ENCODE measurements at regions not wholly inside any gene's neighbourhood (a gene's known extent, or its start where the extent isn't known, plus 50 kb on each side); places are given as distances from the start of the nearest gene placed in this dataset.

GRCh38 chr9:105158020-105158419 is 86.4 kb upstream of the SLC44A1 start:
- no peak overlapping the region for H2AFZ ChIP-seq (ENCODE audit: low read depth, low read length)
- H3K4me1 ChIP-seq (ENCODE audit: control insufficient read depth, extremely low read depth, insufficient read depth, low read length) = no peaks in the 10 kb centered on the region
- FAIRE-seq = no peak
- H3K27ac ChIP-seq (ENCODE audit: insufficient read depth, low read depth, low read length) = no peak overlapping the region
- H3K9me3 ChIP-seq (replicated peaks; ENCODE audit: control insufficient read depth, insufficient read depth, low read length) = no peaks in the 10 kb centered on the region
- no peak overlapping the region for H3K9ac ChIP-seq (replicated peaks; ENCODE audit: extremely low read depth, insufficient read depth, low read length)
- no peak overlapping the region for H3K4me2 ChIP-seq (ENCODE audit: insufficient read depth, low read length)
- POLR2A ChIA-PET = no interaction called here
- CTCF ChIA-PET = no interaction called here
- no peak for TF ChIP-seq MYC (IDR thresholded peaks at IDR 0.05; ENCODE audit: low read depth, low read length)
- TF ChIP-seq MAX (IDR thresholded peaks at IDR 0.05; ENCODE audit: insufficient read depth, insufficient read length) = no peak
- TF ChIP-seq EZH2 (IDR thresholded peaks at IDR 0.05; ENCODE audit: borderline replicate concordance, low read depth, low read length, severe bottlenecking) = no peak
- no peak for TF ChIP-seq POLR2A (IDR thresholded peaks at IDR 0.05; ENCODE audit: low read depth, low read length)
- TF ChIP-seq JUN (IDR thresholded peaks at IDR 0.05; ENCODE audit: borderline replicate concordance, insufficient read depth, insufficient read length, low read depth) = no peak
- TF ChIP-seq CTCF (IDR thresholded peaks at IDR 0.05; ENCODE audit: extremely low read depth in 1 of 2, insufficient read depth in 1 of 2, low read depth in 1 of 2, low read length in 2 of 2) = no peak
- no peak for TF ChIP-seq POLR2AphosphoS5 (IDR thresholded peaks at IDR 0.05; ENCODE audit: insufficient read depth, low read depth, low read length)
- no peak for TF ChIP-seq FOS (IDR thresholded peaks at IDR 0.05; ENCODE audit: borderline replicate concordance, insufficient read depth, low read length)
- TF ChIP-seq GATA2 (IDR thresholded peaks at IDR 0.05; ENCODE audit: insufficient read depth, insufficient read length, low read depth, low read length) = no peak
- intact Hi-C loops (cut with micrococcal nuclease) = loop anchor here (2.0 kb wide), 1 partner anchor 87 kb away; the partner anchor contains the start of gene SLC44A1
- H3K79me2 ChIP-seq (ENCODE audit: control insufficient read depth, insufficient read depth, low read length) = no peaks in the 10 kb centered on the region
- no peaks in the 10 kb centered on the region for H4K20me1 ChIP-seq (replicated peaks; ENCODE audit: control insufficient read depth, extremely low read depth, insufficient read depth, low read length)
- no peaks in the 10 kb centered on the region for H3K9me1 ChIP-seq (replicated peaks; ENCODE audit: control insufficient read depth, extremely low read depth, insufficient read depth, low read length)
- dilution Hi-C loops (cut with MboI; ENCODE audit: extremely low pct_ligation_motif_present, low sequenced_read_pairs) = no loop called here
- no peaks in the 10 kb centered on the region for H3K27me3 ChIP-seq (ENCODE audit: control insufficient read depth in 2 of 2, insufficient read depth in 2 of 2, low read length in 2 of 2)
- H3K36me3 ChIP-seq (ENCODE audit: control insufficient read depth in 2 of 2, extremely low read depth in 1 of 2, insufficient read depth in 2 of 2, low read length in 2 of 2) = no peaks in the 10 kb centered on the region
- no peak overlapping the region for H3K4me3 ChIP-seq (replicated peaks in 1 of 3; ENCODE audit: insufficient read depth in 1 of 3, low read depth in 1 of 3, low read length in 3 of 3)
- BruUV-seq (replicated peaks) = no TSS peak
- no peak for DNase-seq (ENCODE audit: low read depth, low spot score)

All from endothelial cell of umbilical vein (primary cell).